ENCODE measurements at regions not wholly inside any gene's neighbourhood (a gene's known extent, or its start where the extent isn't known, plus 50 kb on each side); places are given as distances from the start of the nearest gene placed in this dataset.

GRCh38 chr19:31148671-31149070 is 200.6 kb downstream of the TSHZ3 start:
- TF ChIP-seq CTCF (IDR thresholded peaks at IDR 0.05) (no peak), SMC3 (IDR thresholded peaks at IDR 0.05) (no peak), EP300 (IDR thresholded peaks at IDR 0.05) (no peak), RNF2 (IDR thresholded peaks at IDR 0.05; ENCODE audit: borderline replicate concordance, low read depth) (no peak), BHLHE40 (IDR thresholded peaks at IDR 0.05; ENCODE audit: low read depth, low read length) (no peak), POLR2AphosphoS2 (conservative IDR thresholded peaks at IDR 0.05; ENCODE audit: low read length) (no peak), JUN (IDR thresholded peaks at IDR 0.05) (no peak), CEBPB (IDR thresholded peaks at IDR 0.05) (no peak), RAD21 (conservative IDR thresholded peaks at IDR 0.05 in 1 of 2, IDR thresholded peaks at IDR 0.05 in 1 of 2) (no peak), HOXA7 (CRISPR knock-in tag; IDR thresholded peaks at IDR 0.05) (no peak), KDM5A (IDR thresholded peaks at IDR 0.05) (no peak), TP53 (CRISPR knock-in tag; IDR thresholded peaks at IDR 0.05) (no peak), FOSL2 (IDR thresholded peaks at IDR 0.05) (no peak), FOSL2 (CRISPR knock-in tag; IDR thresholded peaks at IDR 0.05) (no peak), RFX5 (IDR thresholded peaks at IDR 0.05) (no peak)
